Muscle of leg (tissue), 3 donors: ENCODE measurements at regions not wholly inside any gene's neighbourhood (a gene's known extent, or its start where the extent isn't known, plus 50 kb on each side); places are given as distances from the start of the nearest gene placed in this dataset.

ENCODE experiments used
- DNase-seq: peaks from one replicate; pipeline ENCODE4 v3.0.0; 2013
- H3K27ac ChIP-seq: one replicate; pipeline ENCODE4 v1.5.1; 2013; ENCODE audit warnings: mild to moderate bottlenecking, low read length, control low read depth
- H3K27me3 ChIP-seq: one replicate; pipeline ENCODE4 v1.6.1; 2013; ENCODE audit warnings: low read length; ENCODE audit not compliant: control insufficient read depth, insufficient read depth
- H3K36me3 ChIP-seq: one replicate; pipeline ENCODE4 v1.6.1; 2013; ENCODE audit warnings: low read length; ENCODE audit not compliant: control insufficient read depth, insufficient read depth
- H3K4me1 ChIP-seq: one replicate; pipeline ENCODE4 v1.6.1; 2013; ENCODE audit warnings: low read length; ENCODE audit not compliant: control insufficient read depth, insufficient read depth
- H3K4me3 ChIP-seq: one replicate; pipeline ENCODE4 v1.5.1; 2013; ENCODE audit warnings: low read length, control low read depth
- H3K9me3 ChIP-seq: replicated peaks from 2 replicates; pipeline ENCODE4 v1.6.1; 2013; ENCODE audit warnings: low read depth, low read length; ENCODE audit not compliant: control insufficient read depth
- WGBS: methylation state at CpG from one replicate; pipeline ENCODE4 v1.1.5; 2013; ENCODE audit warnings: missing lambda C conversion rate; ENCODE audit not compliant: insufficient coverage; 5-methylcytosine and 5-hydroxymethylcytosine counted together

DNA sequence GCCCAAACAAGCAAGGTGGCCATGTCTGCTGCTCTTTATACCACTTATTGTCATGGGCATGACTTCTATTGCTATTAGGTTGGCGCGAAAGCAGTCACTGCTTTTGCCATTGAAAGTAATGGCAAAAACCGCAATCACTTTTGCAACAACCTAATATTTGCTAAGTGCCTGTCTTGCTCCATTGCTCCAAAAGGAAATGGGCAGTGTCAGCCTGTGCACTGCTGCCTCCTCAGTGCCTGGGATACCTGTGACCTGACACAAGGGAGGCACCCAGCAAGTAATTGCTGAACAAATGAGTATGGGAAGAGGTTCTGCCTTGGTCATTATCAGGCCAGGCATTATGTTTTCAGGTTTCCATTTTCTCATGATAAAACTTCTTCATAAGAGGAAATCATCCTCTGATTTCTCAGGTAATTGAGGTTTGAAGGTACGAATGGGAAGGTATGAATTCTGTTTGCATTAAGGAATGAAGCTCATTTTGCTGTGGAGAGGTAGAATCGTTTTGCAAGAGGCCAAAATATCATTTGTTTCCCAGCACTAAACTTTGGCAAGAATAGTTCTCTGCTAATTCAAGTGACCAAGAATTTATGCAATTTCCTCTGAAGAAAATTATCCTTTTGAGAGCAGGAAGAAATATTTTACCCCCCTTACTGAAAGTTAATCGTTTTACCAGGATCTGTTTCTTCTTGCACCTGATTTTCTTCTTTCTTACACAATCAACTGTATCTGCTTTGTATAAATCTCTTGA lies 128.4 kb upstream of the SPRY2 start:
- H3K9me3 ChIP-seq: no peaks in the 10 kb centered on the region
- 90% methylated on average over 3 of the region's 6 CpGs for WGBS
- H3K27ac ChIP-seq: peak overlapping the region; percentile 96
- no peaks in the 10 kb centered on the region for H3K27me3 ChIP-seq
- no peaks in the 10 kb centered on the region for H3K36me3 ChIP-seq
- no peak for DNase-seq
- H3K4me3 ChIP-seq: no peak overlapping the region
- peaks cover 10% of the 10 kb centered on the region for H3K4me1 ChIP-seq

- WGBS: no CpG with 5 or more reads among the region's 2 CpGs
- Histone ChIP-seq H3K27ac (no peak overlapping the region), H3K4me3 (no peak overlapping the region), H3K9me3 (no peaks in the 10 kb centered on the region), H3K27me3 (no peaks in the 10 kb centered on the region), H3K4me1 (peaks cover 7% of the 10 kb centered on the region), H3K36me3 (no peaks in the 10 kb centered on the region)
- no peak for DNase-seq
These were observed 124.4 kb upstream of the SPRY2 start for GRCh38 chr13:80465321-80465720.

DNA sequence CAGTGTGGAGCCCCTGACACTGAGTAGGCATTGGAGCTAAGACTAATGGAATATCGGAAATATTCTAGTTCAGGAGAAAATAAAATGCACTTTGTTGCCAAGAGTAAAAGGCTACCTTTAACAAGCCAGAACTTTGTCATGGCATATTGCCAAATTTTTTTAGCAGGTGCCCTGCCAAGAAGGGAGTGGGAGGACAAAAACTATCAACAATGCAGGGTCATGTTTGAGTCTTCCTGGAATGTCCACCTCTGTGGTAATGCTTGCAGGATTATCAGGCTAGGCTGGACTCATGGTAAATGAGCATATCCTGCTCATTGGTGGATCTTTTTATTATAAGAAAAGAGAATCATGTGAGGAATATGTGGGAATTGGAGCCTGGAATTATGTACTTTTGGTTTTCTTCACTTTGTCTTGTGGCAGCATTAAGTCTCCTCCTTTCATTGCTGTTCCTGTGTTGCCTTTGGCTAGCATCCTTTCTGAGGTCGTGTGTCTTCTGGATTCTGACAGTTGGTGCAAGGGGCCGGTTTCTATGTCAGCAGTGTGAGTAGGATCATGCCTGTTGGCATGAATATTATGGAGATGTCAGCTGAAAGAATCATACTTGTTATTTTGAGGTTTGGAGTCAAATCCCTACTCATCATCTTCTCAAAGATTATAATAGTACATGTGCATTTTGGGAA lies 122.9 kb upstream of the SPRY2 start:
- 80% methylated on average over 1 of the region's 3 CpGs for WGBS

DNA sequence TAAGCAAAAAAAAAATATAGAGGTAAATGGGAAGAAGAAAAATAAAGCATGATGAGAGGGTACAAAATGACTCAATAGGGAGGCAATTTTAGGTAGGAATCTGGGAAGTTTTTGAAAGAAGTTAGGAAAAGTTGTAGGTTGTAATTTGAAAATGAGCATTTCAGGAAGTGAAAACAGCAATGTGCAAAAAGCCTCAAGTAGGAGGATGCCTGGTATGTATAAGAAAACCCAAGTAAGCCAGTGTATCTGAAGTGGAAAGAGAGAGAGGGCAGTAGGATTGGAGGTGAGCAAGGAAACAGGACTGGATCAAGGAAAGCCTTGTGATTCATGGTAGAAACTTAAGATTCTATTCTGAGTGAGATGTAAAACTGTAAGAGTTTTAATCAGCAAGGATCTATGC lies 121.6 kb upstream of the SPRY2 start:
- DNase-seq: no peak
- Histone ChIP-seq H3K4me3 (no peak overlapping the region), H3K9me3 (no peaks in the 10 kb centered on the region), H3K27me3 (no peaks in the 10 kb centered on the region), H3K27ac (no peak overlapping the region), H3K4me1 (no peaks in the 10 kb centered on the region), H3K36me3 (no peaks in the 10 kb centered on the region)

More for the DNA sequence above, 122.9 kb upstream of the SPRY2 start:
- Histone ChIP-seq H3K27me3 (no peaks in the 10 kb centered on the region), H3K4me3 (no peak overlapping the region), H3K4me1 (no peaks in the 10 kb centered on the region), H3K9me3 (no peaks in the 10 kb centered on the region), H3K27ac (no peak overlapping the region), H3K36me3 (no peaks in the 10 kb centered on the region)
- DNase-seq: no peak

- H3K27me3 ChIP-seq: no peaks in the 10 kb centered on the region
- WGBS: no CpG with 5 or more reads among the region's 1 CpG
- no peaks in the 10 kb centered on the region for H3K36me3 ChIP-seq
- no peak overlapping the region for H3K27ac ChIP-seq
- no peaks in the 10 kb centered on the region for H3K9me3 ChIP-seq
- DNase-seq: no peak
- no peak overlapping the region for H3K4me3 ChIP-seq
- H3K4me1 ChIP-seq: no peaks in the 10 kb centered on the region
These were observed 121.1 kb upstream of the SPRY2 start for GRCh38 chr13:80462037-80462436.

DNA sequence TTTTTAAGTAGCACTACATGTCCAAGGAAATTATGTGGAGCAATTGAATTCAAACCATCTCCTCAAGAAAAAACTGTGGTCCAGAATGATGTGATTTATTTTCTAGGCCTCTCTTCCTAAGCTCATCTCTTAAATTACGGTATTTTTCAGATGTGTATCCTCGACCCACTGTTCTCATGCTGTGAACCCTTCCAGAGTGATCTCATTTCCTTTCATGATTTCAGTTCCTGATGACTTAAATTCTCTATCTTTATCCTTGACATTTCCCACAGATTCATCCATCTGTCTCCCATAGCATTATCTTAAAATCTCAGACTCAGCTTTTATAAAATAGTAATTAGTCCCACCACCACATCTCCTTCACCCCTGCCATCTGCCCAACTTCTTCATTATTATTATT lies 117.6 kb upstream of the SPRY2 start:
- DNase-seq: no peak
- no peaks in the 10 kb centered on the region for H3K27me3 ChIP-seq
- H3K4me1 ChIP-seq: no peaks in the 10 kb centered on the region
- H3K36me3 ChIP-seq: no peaks in the 10 kb centered on the region
- no peaks in the 10 kb centered on the region for H3K9me3 ChIP-seq
- no peak overlapping the region for H3K27ac ChIP-seq
- 52% methylated on average over 2 of the region's 2 CpGs for WGBS
- no peak overlapping the region for H3K4me3 ChIP-seq

GRCh38 chr13:80454245-80454644 lies 113.3 kb upstream of the SPRY2 start:
- H3K27me3 ChIP-seq: no peaks in the 10 kb centered on the region
- no peaks in the 10 kb centered on the region for H3K9me3 ChIP-seq
- no CpG with 5 or more reads among the region's 1 CpG for WGBS
- no peaks in the 10 kb centered on the region for H3K36me3 ChIP-seq
- DNase-seq: no peak
- no peaks in the 10 kb centered on the region for H3K4me1 ChIP-seq
- no peak overlapping the region for H3K27ac ChIP-seq
- no peak overlapping the region for H3K4me3 ChIP-seq

DNA sequence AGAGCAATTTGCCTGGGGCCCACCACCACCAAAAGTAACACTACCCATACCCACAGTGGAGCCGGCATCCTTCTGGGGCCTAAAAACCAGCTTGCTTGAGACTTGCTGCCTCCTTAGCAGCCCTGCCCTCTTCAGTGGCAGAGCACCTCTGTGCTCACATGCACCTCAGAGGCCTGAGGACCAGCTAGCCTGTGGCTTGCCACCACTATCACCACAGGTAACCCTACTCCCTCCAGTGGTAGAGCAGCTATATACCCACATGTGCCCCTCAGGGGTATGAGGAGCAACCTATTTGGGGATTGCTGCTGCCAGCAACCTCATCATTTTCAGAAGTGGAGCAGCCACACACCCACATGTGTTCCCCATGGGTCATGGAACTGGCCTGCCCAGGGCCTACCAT lies 111.4 kb upstream of the SPRY2 start:
- no peaks in the 10 kb centered on the region for H3K9me3 ChIP-seq
- H3K27ac ChIP-seq: no peak overlapping the region
- WGBS: 100% methylated on average over 1 of the region's 1 CpG
- no peaks in the 10 kb centered on the region for H3K27me3 ChIP-seq
- H3K4me3 ChIP-seq: no peak overlapping the region
- no peaks in the 10 kb centered on the region for H3K4me1 ChIP-seq
- H3K36me3 ChIP-seq: no peaks in the 10 kb centered on the region
- no peak for DNase-seq

DNA sequence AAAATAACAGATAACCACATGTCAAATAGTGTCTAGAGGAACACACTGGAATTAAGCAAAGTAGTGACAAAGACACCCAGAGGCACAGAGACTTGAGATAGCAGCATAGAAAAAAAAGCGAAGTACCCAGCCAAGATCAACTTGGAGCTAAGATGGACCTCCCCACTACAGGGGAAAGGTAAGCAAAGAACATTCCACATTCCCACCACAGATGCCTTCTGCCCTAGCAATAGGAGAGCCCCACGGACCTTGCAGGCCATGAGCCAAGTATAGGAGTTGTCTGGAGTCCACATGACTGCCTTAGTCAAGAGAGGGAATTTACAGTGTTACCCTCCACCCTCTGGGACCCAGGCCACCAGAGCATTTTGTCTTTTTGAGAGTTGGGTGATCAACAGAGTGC lies 110.7 kb upstream of the SPRY2 start:
- Histone ChIP-seq H3K9me3 (no peaks in the 10 kb centered on the region), H3K4me1 (no peaks in the 10 kb centered on the region), H3K27ac (no peak overlapping the region), H3K36me3 (no peaks in the 10 kb centered on the region), H3K4me3 (no peak overlapping the region), H3K27me3 (no peaks in the 10 kb centered on the region)
- DNase-seq: no peak
- no CpG with 5 or more reads among the region's 2 CpGs for WGBS

GRCh38 chr13:80450386-80450785 lies 109.5 kb upstream of the SPRY2 start:
- Histone ChIP-seq H3K9me3 (no peaks in the 10 kb centered on the region), H3K36me3 (no peaks in the 10 kb centered on the region), H3K27ac (no peak overlapping the region), H3K27me3 (no peaks in the 10 kb centered on the region), H3K4me1 (no peaks in the 10 kb centered on the region), H3K4me3 (no peak overlapping the region)
- DNase-seq: no peak
